Type B pancreatic cell (in vitro differentiated cells): ENCODE measurements at regions not wholly inside any gene's neighbourhood (a gene's known extent, or its start where the extent isn't known, plus 50 kb on each side); places are given as distances from the start of the nearest gene placed in this dataset.

Source experiments
- DNase-seq: peaks from one replicate; pipeline ENCODE4 v3.0.0; 2021; ENCODE audit warnings: mixed read lengths; ENCODE audit not compliant: unreplicated experiment; ENCODE audit errors: extremely low spot score
- H3K27ac Mint-ChIP-seq: 2 replicates; pipeline ENCODE4 v1.8.0; 2021; ENCODE audit warnings: mild to moderate bottlenecking, mixed read lengths
- H3K27me3 Mint-ChIP-seq: 2 replicates; pipeline ENCODE4 v1.8.0; 2021; ENCODE audit warnings: mixed read lengths
- H3K36me3 Mint-ChIP-seq: 2 replicates; pipeline ENCODE4 v1.8.0; 2021; ENCODE audit warnings: mixed read lengths
- H3K4me1 Mint-ChIP-seq: one replicate; pipeline ENCODE4 v1.8.0; 2021; ENCODE audit warnings: mixed read lengths; ENCODE audit not compliant: unreplicated experiment
- H3K4me3 Mint-ChIP-seq: 2 replicates; pipeline ENCODE4 v1.8.0; 2021; ENCODE audit warnings: mild to moderate bottlenecking, mixed read lengths
- H3K9me3 Mint-ChIP-seq: 2 replicates; pipeline ENCODE4 v1.8.0; 2021; ENCODE audit warnings: mixed read lengths
- CTCF ChIP-seq: fragments of 200-600 bp; sonication (generic); conservative IDR thresholded peaks from 2 replicates; pipeline ENCODE4 v1.5.0; 2021; ENCODE audit warnings: antibody characterized with exemption, mild to moderate bottlenecking

DNA sequence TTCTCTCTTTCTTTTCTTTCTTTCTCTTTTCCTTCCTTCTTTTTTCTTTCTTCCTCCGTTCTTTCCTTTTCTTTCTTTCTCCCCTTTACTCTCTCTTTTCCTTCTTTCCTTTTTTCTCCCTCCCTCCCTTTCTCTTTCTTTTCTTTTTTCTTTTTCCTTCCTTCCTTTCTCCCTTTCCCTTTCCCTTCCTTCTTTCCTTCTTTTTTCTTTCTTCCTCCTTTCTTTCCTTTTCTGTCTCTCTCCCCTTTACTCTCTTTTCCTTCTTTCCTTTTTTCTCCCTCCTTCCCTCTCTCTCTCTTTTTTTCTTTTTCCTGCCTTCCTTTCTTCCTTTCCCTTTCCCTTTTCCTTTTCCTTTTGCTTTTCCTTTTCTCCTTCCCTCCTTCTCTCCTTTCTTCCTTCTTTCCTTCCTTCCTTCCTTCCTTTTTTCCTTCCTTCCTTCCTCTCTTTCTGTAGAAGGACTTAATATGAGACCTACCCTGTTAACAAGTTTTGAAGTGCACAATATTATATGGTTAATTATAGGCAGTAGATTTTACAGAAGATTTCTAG lies 142.7 kb upstream of the CD180 start:
- Mint-ChIP-seq H3K9me3 (no peaks in the 10 kb centered on the region), H3K27me3 (peaks cover under 1% of the 10 kb centered on the region), H3K4me3 (no peak overlapping the region), H3K27ac (no peak overlapping the region), H3K4me1 (peaks cover 9% of the 10 kb centered on the region), H3K36me3 (no peaks in the 10 kb centered on the region)
- TF ChIP-seq CTCF, result no peak
- DNase-seq, result no peak

GRCh38 chr5:67338421-67338820 lies 141.8 kb upstream of the CD180 start:
- H3K27ac Mint-ChIP-seq, result no peak overlapping the region
- H3K4me1 Mint-ChIP-seq, result peaks cover 9% of the 10 kb centered on the region
- no peak for DNase-seq
- H3K27me3 Mint-ChIP-seq, result peaks cover 3% of the 10 kb centered on the region
- no peak for TF ChIP-seq CTCF
- no peak overlapping the region for H3K4me3 Mint-ChIP-seq
- no peaks in the 10 kb centered on the region for H3K36me3 Mint-ChIP-seq
- H3K9me3 Mint-ChIP-seq, result no peaks in the 10 kb centered on the region

- TF ChIP-seq CTCF, result no peak
- no peaks in the 10 kb centered on the region for H3K9me3 Mint-ChIP-seq
- no peaks in the 10 kb centered on the region for H3K36me3 Mint-ChIP-seq
- peaks cover 9% of the 10 kb centered on the region for H3K4me1 Mint-ChIP-seq
- H3K27ac Mint-ChIP-seq, result no peak overlapping the region
- no peak for DNase-seq
- peaks cover 3% of the 10 kb centered on the region for H3K27me3 Mint-ChIP-seq
- H3K4me3 Mint-ChIP-seq, result no peak overlapping the region
These were observed 141.2 kb upstream of the CD180 start for GRCh38 chr5:67337751-67338150.

DNA sequence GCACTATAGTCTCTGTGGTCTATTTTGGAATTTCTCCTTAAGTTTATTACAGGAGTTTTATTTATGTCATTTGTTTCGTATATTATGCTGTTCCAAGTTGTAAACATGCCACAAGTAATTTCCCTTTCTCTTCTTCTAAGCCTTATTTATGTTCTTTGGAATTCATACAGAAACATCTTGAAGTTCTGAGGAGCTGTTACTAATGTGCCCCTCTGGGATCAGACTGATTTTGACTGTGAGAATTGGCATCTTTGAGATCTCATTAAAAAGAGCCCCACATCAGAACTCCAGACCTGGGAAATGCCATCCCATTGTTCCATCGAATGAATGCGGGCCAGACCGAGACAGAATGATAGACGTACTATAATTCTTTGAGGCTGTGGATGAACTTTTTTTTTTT lies 138.8 kb upstream of the CD180 start:
- H3K4me1 Mint-ChIP-seq, result peaks cover 9% of the 10 kb centered on the region
- H3K27me3 Mint-ChIP-seq, result peaks cover 3% of the 10 kb centered on the region
- no peak for TF ChIP-seq CTCF
- no peak overlapping the region for H3K27ac Mint-ChIP-seq
- no peaks in the 10 kb centered on the region for H3K9me3 Mint-ChIP-seq
- no peak overlapping the region for H3K4me3 Mint-ChIP-seq
- no peak for DNase-seq
- H3K36me3 Mint-ChIP-seq, result no peaks in the 10 kb centered on the region

DNA sequence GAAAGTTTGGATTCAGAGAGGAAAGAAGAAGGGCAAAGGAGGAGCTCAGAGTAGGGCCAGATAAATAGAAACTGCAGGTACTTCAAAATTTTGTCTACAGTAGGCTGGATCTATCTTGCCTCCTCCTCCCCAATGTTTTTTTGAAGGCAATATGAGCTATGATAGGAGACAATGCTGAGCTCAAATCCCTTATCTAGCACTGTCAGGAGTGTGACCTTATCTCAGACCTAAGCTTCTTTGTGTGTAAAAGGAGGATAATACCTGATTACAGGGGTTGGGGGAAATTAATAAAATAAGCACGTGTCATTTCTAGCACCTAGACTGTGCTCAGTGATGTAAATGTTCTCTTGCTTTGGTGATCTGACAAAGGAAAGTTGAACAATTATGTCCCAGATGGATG lies 137.8 kb upstream of the CD180 start:
- peaks cover 9% of the 10 kb centered on the region for H3K4me1 Mint-ChIP-seq

More for the DNA sequence above, 137.8 kb upstream of the CD180 start:
- H3K27ac Mint-ChIP-seq, result no peak overlapping the region
- no peak for TF ChIP-seq CTCF
- H3K27me3 Mint-ChIP-seq, result peaks cover 3% of the 10 kb centered on the region
- H3K4me3 Mint-ChIP-seq, result no peak overlapping the region
- DNase-seq, result no peak
- H3K36me3 Mint-ChIP-seq, result no peaks in the 10 kb centered on the region
- H3K9me3 Mint-ChIP-seq, result no peaks in the 10 kb centered on the region
